Esophagus squamous epithelium (tissue), 4 donors: ENCODE measurements at regions not wholly inside any gene's neighbourhood (a gene's known extent, or its start where the extent isn't known, plus 50 kb on each side); places are given as distances from the start of the nearest gene placed in this dataset.
"Not testable (repeated sequence)": the region's sequence is repeated elsewhere in the genome, so short reads cannot be mapped to it uniquely, and the experiment has no call there.

Source experiments
- POLR2A ChIP-seq, 4 donors: fragments of 450-650 bp; IDR thresholded peaks; one replicate each; pipeline ENCODE4 v1.6.1; 2017; ENCODE audit warnings: antibody characterized with exemption in 4 of 4, mild to moderate bottlenecking in 4 of 4, moderate library complexity in 3 of 4
- TF ChIP-seq, protein P1 (sequence below), 6 experiments: fragments of 450-650 bp in 4 of 6; fragments of 200-600 bp in 2 of 6; sonication (generic) in 2 of 6; IDR thresholded peaks; one replicate each; pipeline ENCODE4 v1.5.1; 2016 to 2019; ENCODE audit warnings: antibody characterized with exemption in 6 of 6, mild to moderate bottlenecking in 4 of 6, moderate library complexity in 4 of 6

DNA sequence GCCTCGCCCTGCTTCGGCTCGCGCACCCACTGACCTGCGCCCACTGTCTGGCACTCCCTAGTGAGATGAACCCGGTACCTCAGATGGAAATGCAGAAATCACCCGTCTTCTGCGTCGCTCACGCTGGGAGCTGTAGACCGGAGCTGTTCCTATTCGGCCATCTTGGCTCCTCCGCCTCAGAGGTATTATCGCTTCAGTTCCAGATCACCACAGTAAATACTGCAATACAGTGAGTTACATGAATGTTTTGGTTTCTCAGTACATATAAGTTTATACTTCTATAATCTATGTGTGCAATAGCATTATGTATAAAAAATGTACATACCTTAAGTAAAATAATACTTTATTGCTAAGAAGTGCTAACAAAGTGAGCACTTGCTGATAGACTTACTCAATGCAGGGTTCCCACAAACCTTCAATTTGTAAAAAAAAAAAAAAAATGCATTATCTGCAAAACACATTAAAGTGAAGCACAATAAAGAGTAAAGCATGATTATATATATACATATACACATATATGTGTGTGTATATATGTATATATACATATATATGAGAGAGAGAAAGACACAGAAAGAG lies 78.7 kb downstream of the KCNA5 start:
- TF ChIP-seq, protein P1, sequence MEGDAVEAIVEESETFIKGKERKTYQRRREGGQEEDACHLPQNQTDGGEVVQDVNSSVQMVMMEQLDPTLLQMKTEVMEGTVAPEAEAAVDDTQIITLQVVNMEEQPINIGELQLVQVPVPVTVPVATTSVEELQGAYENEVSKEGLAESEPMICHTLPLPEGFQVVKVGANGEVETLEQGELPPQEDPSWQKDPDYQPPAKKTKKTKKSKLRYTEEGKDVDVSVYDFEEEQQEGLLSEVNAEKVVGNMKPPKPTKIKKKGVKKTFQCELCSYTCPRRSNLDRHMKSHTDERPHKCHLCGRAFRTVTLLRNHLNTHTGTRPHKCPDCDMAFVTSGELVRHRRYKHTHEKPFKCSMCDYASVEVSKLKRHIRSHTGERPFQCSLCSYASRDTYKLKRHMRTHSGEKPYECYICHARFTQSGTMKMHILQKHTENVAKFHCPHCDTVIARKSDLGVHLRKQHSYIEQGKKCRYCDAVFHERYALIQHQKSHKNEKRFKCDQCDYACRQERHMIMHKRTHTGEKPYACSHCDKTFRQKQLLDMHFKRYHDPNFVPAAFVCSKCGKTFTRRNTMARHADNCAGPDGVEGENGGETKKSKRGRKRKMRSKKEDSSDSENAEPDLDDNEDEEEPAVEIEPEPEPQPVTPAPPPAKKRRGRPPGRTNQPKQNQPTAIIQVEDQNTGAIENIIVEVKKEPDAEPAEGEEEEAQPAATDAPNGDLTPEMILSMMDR (IDR thresholded peaks at IDR 0.05) = not testable (repeated sequence)
- TF ChIP-seq POLR2A (IDR thresholded peaks at IDR 0.05) = not testable (repeated sequence)
